NT2/D1 (cell line): ENCODE measurements at regions not wholly inside any gene's neighbourhood (a gene's known extent, or its start where the extent isn't known, plus 50 kb on each side); places are given as distances from the start of the nearest gene placed in this dataset.

Source experiments
- SUZ12 ChIP-seq: IDR thresholded peaks from 2 replicates; pipeline ENCODE4 v1.6.1; 2011; ENCODE audit not compliant: insufficient read length, insufficient read depth; ENCODE audit errors: extremely low read depth
- YY1 ChIP-seq: IDR thresholded peaks from 2 replicates; pipeline ENCODE4 v1.6.1; 2011; ENCODE audit not compliant: insufficient read length, insufficient read depth
- ZNF274 ChIP-seq: IDR thresholded peaks from 2 replicates; pipeline ENCODE4 v1.6.1; 2011; ENCODE audit warnings: mild to moderate bottlenecking, low read depth, low read length

DNA sequence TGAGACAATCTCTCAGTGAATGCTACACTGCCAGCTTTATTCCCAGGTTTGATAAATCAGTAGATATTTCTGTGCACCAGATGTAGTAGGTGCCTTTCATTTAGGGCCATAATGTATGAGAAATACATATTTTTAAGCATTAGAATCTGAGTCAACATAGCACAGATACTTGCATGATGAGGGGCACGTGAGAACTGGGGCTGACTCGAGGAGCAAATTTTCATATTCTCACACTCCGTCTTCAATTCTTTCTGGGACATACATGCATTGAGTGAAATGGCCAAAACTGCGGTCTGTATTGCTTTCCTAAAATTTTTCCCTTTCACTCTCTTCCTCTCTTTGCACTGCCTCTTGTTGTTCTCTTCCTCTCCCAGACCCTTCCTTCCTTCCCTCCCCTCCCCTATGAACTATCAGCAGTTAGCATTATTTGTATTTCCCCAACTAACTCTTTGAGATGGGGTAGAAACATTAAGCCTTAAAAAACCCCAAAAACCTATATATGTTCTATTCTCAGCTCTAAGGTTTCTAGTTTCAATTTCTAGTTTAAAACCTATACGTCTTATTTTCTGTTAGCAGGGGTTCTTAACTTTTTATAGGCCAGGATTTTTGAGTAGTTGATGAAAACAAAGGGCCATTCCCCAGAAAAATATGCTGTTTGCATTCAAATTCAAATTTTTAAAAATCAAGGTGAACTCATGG lies 289.1 kb downstream of the PTBP2 start:
- TF ChIP-seq ZNF274 (no peak), SUZ12 (no peak), YY1 (no peak)
